H9 (cell line): ENCODE measurements at regions not wholly inside any gene's neighbourhood (a gene's known extent, or its start where the extent isn't known, plus 50 kb on each side); places are given as distances from the start of the nearest gene placed in this dataset.

Experiments
- DNase-seq: peaks from one replicate; pipeline ENCODE4 v3.0.0-alpha.2; 2017
- H2AFZ ChIP-seq: one replicate; pipeline ENCODE4 v1.6.1; 2013; ENCODE audit warnings: mild to moderate bottlenecking, low read length, control low read depth, moderate library complexity
- H2AK5ac ChIP-seq: 2 replicates; pipeline ENCODE4 v1.6.1; 2013; ENCODE audit warnings: low read length, control low read depth, mixed read lengths; ENCODE audit not compliant: insufficient read length
- H2BK120ac ChIP-seq: one replicate; pipeline ENCODE4 v1.6.1; 2013; ENCODE audit warnings: low read depth, mild to moderate bottlenecking, low read length, control low read depth, inconsistent platforms; ENCODE audit not compliant: poor library complexity, severe bottlenecking
- H2BK12ac ChIP-seq: 2 replicates; pipeline ENCODE4 v1.6.1; 2013; ENCODE audit warnings: low read length, control low read depth, mixed read lengths, low read depth; ENCODE audit not compliant: insufficient read length
- H2BK15ac ChIP-seq: 2 replicates; pipeline ENCODE4 v1.6.1; 2013; ENCODE audit warnings: low read depth, low read length, control low read depth
- H2BK20ac ChIP-seq: one replicate; pipeline ENCODE4 v1.6.1; 2013; ENCODE audit warnings: low read depth, mild to moderate bottlenecking, low read length, control low read depth, inconsistent platforms; ENCODE audit not compliant: poor library complexity, severe bottlenecking
- H2BK5ac ChIP-seq: 2 replicates; pipeline ENCODE4 v1.6.1; 2013; ENCODE audit warnings: low read length, control low read depth, mixed read lengths; ENCODE audit not compliant: insufficient read length
- H3K14ac ChIP-seq: 2 replicates; pipeline ENCODE4 v1.6.1; 2013; ENCODE audit warnings: low read length, control low read depth; ENCODE audit not compliant: insufficient read depth
- H3K18ac ChIP-seq: 2 replicates; pipeline ENCODE4 v1.6.1; 2013; ENCODE audit warnings: low read depth, mild to moderate bottlenecking, mixed read lengths, low read length, control low read depth; ENCODE audit not compliant: insufficient read length
- H3K23ac ChIP-seq: 2 replicates; pipeline ENCODE4 v1.6.1; 2013; ENCODE audit warnings: low read length, control low read depth, mixed read lengths, low read depth; ENCODE audit not compliant: insufficient read length
- H3K23me2 ChIP-seq: 2 replicates; pipeline ENCODE4 v1.6.1; 2013; ENCODE audit warnings: low read depth, mild to moderate bottlenecking, mixed read lengths, low read length, control low read depth; ENCODE audit not compliant: insufficient read length, poor library complexity, severe bottlenecking
- H3K27ac ChIP-seq: 2 replicates; pipeline ENCODE4 v1.5.1; 2013; ENCODE audit warnings: low read length, control low read depth, mixed read lengths, low read depth; ENCODE audit not compliant: insufficient read length
- H3K27me3 ChIP-seq: 2 replicates; pipeline ENCODE4 v1.6.1; 2013; ENCODE audit warnings: low read length, control low read depth, inconsistent platforms; ENCODE audit not compliant: insufficient read depth
- H3K4ac ChIP-seq: 2 replicates; pipeline ENCODE4 v1.6.1; 2013; ENCODE audit warnings: low read depth, mild to moderate bottlenecking, control low read depth, inconsistent platforms, low read length, moderate library complexity
- H3K4me1 ChIP-seq: 2 replicates; pipeline ENCODE4 v1.6.1; 2013; ENCODE audit warnings: low read length, control low read depth, inconsistent platforms; ENCODE audit not compliant: insufficient read depth
- H3K4me2 ChIP-seq: 2 replicates; pipeline ENCODE4 v1.6.1; 2013; ENCODE audit warnings: low read length, control low read depth, mixed read lengths; ENCODE audit not compliant: insufficient read length, insufficient read depth
- H3K56ac ChIP-seq: 2 replicates; pipeline ENCODE4 v1.6.1; 2013; ENCODE audit warnings: low read depth, mild to moderate bottlenecking, mixed read lengths, low read length, control low read depth; ENCODE audit not compliant: insufficient read length
- H3K79me1 ChIP-seq: 2 replicates; pipeline ENCODE4 v1.6.1; 2013; ENCODE audit warnings: low read depth, mild to moderate bottlenecking, moderate library complexity, low read length, control low read depth, inconsistent platforms; ENCODE audit not compliant: insufficient read depth, poor library complexity, severe bottlenecking
- H3K79me2 ChIP-seq: 2 replicates; pipeline ENCODE4 v1.6.1; 2013; ENCODE audit warnings: low read length, control low read depth, inconsistent platforms; ENCODE audit not compliant: insufficient read depth
- H3K9ac ChIP-seq: 2 replicates; pipeline ENCODE4 v1.6.1; 2013; ENCODE audit warnings: low read length, control low read depth, mixed read lengths; ENCODE audit not compliant: insufficient read length; ENCODE audit errors: extremely low read depth
- H3K9me3 ChIP-seq: one replicate; pipeline ENCODE4 v1.6.1; 2013; ENCODE audit warnings: low read depth, low read length, inconsistent platforms; ENCODE audit not compliant: control insufficient read depth
- H3T11ph ChIP-seq: one replicate; pipeline ENCODE4 v1.6.1; 2013; ENCODE audit warnings: mild to moderate bottlenecking, low read length, control low read depth, inconsistent platforms
- H4K20me1 ChIP-seq: one replicate; pipeline ENCODE4 v1.6.1; 2013; ENCODE audit not compliant: control insufficient read depth, insufficient read length, insufficient read depth
- H4K5ac ChIP-seq: 2 replicates; pipeline ENCODE4 v1.6.1; 2013; ENCODE audit warnings: low read depth, mild to moderate bottlenecking, mixed read lengths, low read length, control low read depth; ENCODE audit not compliant: insufficient read length
- H4K8ac ChIP-seq: replicated peaks from 2 replicates; pipeline ENCODE4 v1.6.1; 2013; ENCODE audit warnings: low read length, control low read depth, mixed read lengths, low read depth; ENCODE audit not compliant: insufficient read length
- H4K91ac ChIP-seq: 2 replicates; pipeline ENCODE4 v1.6.1; 2013; ENCODE audit warnings: low read depth, mild to moderate bottlenecking, moderate library complexity, mixed read lengths, low read length, control low read depth; ENCODE audit not compliant: insufficient read length
- H3K27ac Mint-ChIP-seq, 3 experiments: 2 replicates in 2 of 3; 3 replicates in 1 of 3; pipeline ENCODE4 v1.8.0; 2020 to 2021; ENCODE audit warnings: mixed read lengths in 3 of 3, mild to moderate bottlenecking in 1 of 3, moderate library complexity in 1 of 3
- H3K27me3 Mint-ChIP-seq: 2 replicates; pipeline ENCODE4 v1.8.0; 2021; ENCODE audit warnings: low read depth, mild to moderate bottlenecking, moderate library complexity, mixed read lengths
- H3K36me3 Mint-ChIP-seq, 3 experiments: 2 replicates in 2 of 3; 3 replicates in 1 of 3; pipeline ENCODE4 v1.8.0; 2020 to 2021; ENCODE audit warnings: low read depth in 3 of 3, mixed read lengths in 3 of 3; ENCODE audit not compliant: insufficient read depth in 1 of 3
- H3K4me1 Mint-ChIP-seq, 2 experiments: 2 replicates each; pipeline ENCODE4 v1.8.0; 2020; ENCODE audit warnings: mixed read lengths in 2 of 2
- H3K4me3 Mint-ChIP-seq, 2 experiments: 2 replicates in 1 of 2; 3 replicates in 1 of 2; pipeline ENCODE4 v1.8.0; 2020 to 2021; ENCODE audit warnings: mild to moderate bottlenecking in 2 of 2, mixed read lengths in 2 of 2, moderate library complexity in 1 of 2
- H3K9me3 Mint-ChIP-seq, 2 experiments: 2 replicates in 1 of 2; 3 replicates in 1 of 2; pipeline ENCODE4 v1.8.0; 2020; ENCODE audit warnings: mild to moderate bottlenecking in 2 of 2, mixed read lengths in 2 of 2, moderate library complexity in 1 of 2
- CTCF ChIP-seq: fragments of 200-600 bp; sonication (generic); conservative IDR thresholded peaks from 3 replicates; pipeline ENCODE4 v1.8.0; 2021; ENCODE audit warnings: antibody characterized with exemption, mild to moderate bottlenecking
- WGBS: extraction: QIAGEN DNeasy Blood & Tissue Kit; methylation state at CpG from one replicate; pipeline ENCODE4 v1.1.7; 2013; ENCODE audit warnings: missing lambda C conversion rate, low lambda C conversion rate, mixed read lengths; ENCODE audit not compliant: insufficient read length; ENCODE audit errors: extremely low coverage; 5-methylcytosine and 5-hydroxymethylcytosine counted together

GRCh38 chr2:129078548-129078947 lies 759.9 kb upstream of the HS6ST1 start:
- Histone ChIP-seq H3K4me2 (no peak overlapping the region), H3K23ac (no peak overlapping the region), H3K14ac (no peak overlapping the region), H2BK5ac (no peak overlapping the region), H3K4ac (no peak overlapping the region), H3K27me3 (no peaks in the 10 kb centered on the region), H2BK15ac (no peak overlapping the region), H2AFZ (no peak overlapping the region), H2BK12ac (no peak overlapping the region), H3K79me2 (no peaks in the 10 kb centered on the region), H2BK120ac (no peak overlapping the region), H3K18ac (no peak overlapping the region), H3K23me2 (no peaks in the 10 kb centered on the region), H4K91ac (no peak overlapping the region), H3K9ac (no peak overlapping the region), H4K5ac (no peak overlapping the region), H3K27ac (no peak overlapping the region), H2BK20ac (no peak overlapping the region), H3K9me3 (no peaks in the 10 kb centered on the region), H2AK5ac (no peak overlapping the region), H3T11ph (no peak overlapping the region), H3K79me1 (no peaks in the 10 kb centered on the region), H3K4me1 (no peaks in the 10 kb centered on the region; the same call in 1 of the 2 replicates), H4K8ac (no peak overlapping the region), H3K56ac (no peak overlapping the region), H4K20me1 (no peaks in the 10 kb centered on the region)
- DNase-seq: no peak
- no peak for TF ChIP-seq CTCF
- no CpG with 5 or more reads among the region's 3 CpGs for WGBS
- Mint-ChIP-seq H3K4me1 (peaks cover 30 to 38% of the 10 kb centered on the region in 2 experiments), H3K4me3 (no peak overlapping the region), H3K36me3 (no peaks in the 10 kb centered on the region), H3K27me3 (no peaks in the 10 kb centered on the region; the same call in 1 of the 2 replicates), H3K27ac (no peak overlapping the region), H3K9me3 (no peaks in the 10 kb centered on the region)
